ENCODE measurements at regions not wholly inside any gene's neighbourhood (a gene's known extent, or its start where the extent isn't known, plus 50 kb on each side); places are given as distances from the start of the nearest gene placed in this dataset.
A peak's percentile ranks its signal among the peaks of the same experiment; 100 is the strongest.

DNA sequence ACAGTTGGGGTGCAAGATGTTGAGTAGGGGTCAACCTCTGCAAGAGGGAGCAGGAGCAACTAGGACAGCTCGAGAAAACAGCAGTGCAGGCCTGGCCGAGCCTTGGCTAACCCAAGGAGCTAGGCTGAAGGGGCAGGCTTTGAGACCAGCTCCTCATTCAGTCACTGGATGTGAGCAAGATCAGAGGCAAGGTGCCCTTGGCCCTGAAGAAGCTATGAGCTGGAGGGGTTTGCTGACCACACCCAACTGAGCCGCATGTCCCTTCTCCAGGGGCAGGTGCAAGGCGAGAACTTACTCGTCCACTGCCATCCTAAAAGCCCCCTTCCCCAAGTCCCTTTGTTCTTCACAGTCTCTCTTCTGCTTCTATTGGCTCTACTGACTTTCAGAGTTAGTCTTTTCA is 126.1 kb upstream of the UBL3 start:
- Histone ChIP-seq H3K9me3 (no peaks in the 10 kb centered on the region), H3K36me3 (replicated peaks in 1 of 2; ENCODE audit: control insufficient read depth in 1 of 2, insufficient read depth in 2 of 2, low read length in 1 of 2) (no peaks in the 10 kb centered on the region), H3K27me3 (ENCODE audit: insufficient read depth) (no peaks in the 10 kb centered on the region), H2AFZ (ENCODE audit: low read depth) (no peak overlapping the region), H3F3A (replicated peaks; ENCODE audit: insufficient read depth) (no peaks in the 10 kb centered on the region), H3K9me2 (no peaks in the 10 kb centered on the region), H3K79me2 (ENCODE audit: insufficient read depth) (no peaks in the 10 kb centered on the region), H3K4me3 (ENCODE audit: low read depth in 2 of 2, low read length in 1 of 2) (no peak overlapping the region), H4K20me1 (ENCODE audit: insufficient read depth) (no peaks in the 10 kb centered on the region), H3K4me1 (ENCODE audit: control insufficient read depth in 1 of 2, insufficient read depth in 2 of 2, low read depth in 1 of 2, low read length in 1 of 2) (no peaks in the 10 kb centered on the region), H3K9ac (no peak overlapping the region), H3K4me2 (no peak overlapping the region), H3K27ac (ENCODE audit: low read depth in 2 of 2, low read length in 1 of 2) (no peak overlapping the region)
- WGBS (ENCODE audit: low lambda C conversion rate), result 85% methylated on average over 5 of the region's 5 CpGs
- TF ChIP-seq, protein P1, sequence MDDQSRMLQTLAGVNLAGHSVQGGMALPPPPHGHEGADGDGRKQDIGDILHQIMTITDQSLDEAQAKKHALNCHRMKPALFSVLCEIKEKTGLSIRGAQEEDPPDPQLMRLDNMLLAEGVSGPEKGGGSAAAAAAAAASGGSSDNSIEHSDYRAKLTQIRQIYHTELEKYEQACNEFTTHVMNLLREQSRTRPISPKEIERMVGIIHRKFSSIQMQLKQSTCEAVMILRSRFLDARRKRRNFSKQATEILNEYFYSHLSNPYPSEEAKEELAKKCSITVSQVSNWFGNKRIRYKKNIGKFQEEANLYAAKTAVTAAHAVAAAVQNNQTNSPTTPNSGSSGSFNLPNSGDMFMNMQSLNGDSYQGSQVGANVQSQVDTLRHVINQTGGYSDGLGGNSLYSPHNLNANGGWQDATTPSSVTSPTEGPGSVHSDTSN (IDR thresholded peaks at IDR 0.05), result no peak
- TF ChIP-seq MEF2A (IDR thresholded peaks at IDR 0.05; ENCODE audit: borderline replicate concordance, low read depth), result no peak
- DNase-seq, result no peak
- ChIA-PET POLR2A (no interaction called here), CTCF (interaction anchor here (0.7 kb wide), 1 partner anchor 34 kb away, joined by 4 read pairs; no protein-coding TSS in a partner anchor)

DNA sequence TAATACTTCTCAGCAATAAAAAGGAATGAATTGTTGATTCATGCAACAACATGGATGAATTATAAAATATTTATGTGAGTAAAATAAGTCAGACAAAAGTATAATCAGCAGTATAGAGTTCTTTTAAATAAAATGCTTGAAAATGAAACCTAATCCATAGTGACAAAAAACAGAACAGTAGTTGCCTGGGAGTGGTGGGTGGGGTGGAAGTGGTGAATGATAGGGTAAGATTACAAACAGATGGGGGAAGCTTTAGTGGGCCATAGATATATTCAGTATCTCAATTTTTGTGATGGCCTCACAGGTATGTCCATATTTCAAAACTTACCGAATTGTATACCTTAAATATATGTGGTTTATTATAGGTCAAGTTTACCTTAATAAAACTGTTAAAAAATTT is 124.9 kb upstream of the UBL3 start:
- ChIA-PET CTCF (no interaction called here), POLR2A (no interaction called here)
- Histone ChIP-seq H3K4me2 (no peak overlapping the region), H3K4me3 (ENCODE audit: low read depth in 2 of 2, low read length in 1 of 2) (no peak overlapping the region), H3K27ac (ENCODE audit: low read depth in 2 of 2, low read length in 1 of 2) (no peak overlapping the region), H3K9me3 (no peaks in the 10 kb centered on the region), H3K9me2 (no peaks in the 10 kb centered on the region), H3K27me3 (ENCODE audit: insufficient read depth) (no peaks in the 10 kb centered on the region), H3K36me3 (replicated peaks in 1 of 2; ENCODE audit: control insufficient read depth in 1 of 2, insufficient read depth in 2 of 2, low read length in 1 of 2) (no peaks in the 10 kb centered on the region), H3K9ac (no peak overlapping the region), H4K20me1 (ENCODE audit: insufficient read depth) (no peaks in the 10 kb centered on the region), H3K4me1 (ENCODE audit: control insufficient read depth in 1 of 2, insufficient read depth in 2 of 2, low read depth in 1 of 2, low read length in 1 of 2) (no peaks in the 10 kb centered on the region), H2AFZ (ENCODE audit: low read depth) (no peak overlapping the region), H3K79me2 (ENCODE audit: insufficient read depth) (no peaks in the 10 kb centered on the region), H3F3A (replicated peaks; ENCODE audit: insufficient read depth) (no peaks in the 10 kb centered on the region)
- no peak for DNase-seq
- TF ChIP-seq POLR2AphosphoS5 (IDR thresholded peaks at IDR 0.05; ENCODE audit: low read depth, low read length) (no peak), EP300 (IDR thresholded peaks at IDR 0.05; ENCODE audit: borderline replicate concordance in 1 of 2, low read depth in 1 of 2, low read length in 1 of 2) (no peak), EZH2phosphoT487 (IDR thresholded peaks at IDR 0.05; ENCODE audit: borderline replicate concordance, low read depth) (no peak), SMC3 (IDR thresholded peaks at IDR 0.05; ENCODE audit: low read depth, low read length) (no peak), TAF1 (IDR thresholded peaks at IDR 0.05; ENCODE audit: borderline replicate concordance, low read depth, low read length) (no peak), JUND (IDR thresholded peaks at IDR 0.05) (no peak)
- 70% methylated on average over 1 of the region's 1 CpG for WGBS (ENCODE audit: low lambda C conversion rate)

DNA sequence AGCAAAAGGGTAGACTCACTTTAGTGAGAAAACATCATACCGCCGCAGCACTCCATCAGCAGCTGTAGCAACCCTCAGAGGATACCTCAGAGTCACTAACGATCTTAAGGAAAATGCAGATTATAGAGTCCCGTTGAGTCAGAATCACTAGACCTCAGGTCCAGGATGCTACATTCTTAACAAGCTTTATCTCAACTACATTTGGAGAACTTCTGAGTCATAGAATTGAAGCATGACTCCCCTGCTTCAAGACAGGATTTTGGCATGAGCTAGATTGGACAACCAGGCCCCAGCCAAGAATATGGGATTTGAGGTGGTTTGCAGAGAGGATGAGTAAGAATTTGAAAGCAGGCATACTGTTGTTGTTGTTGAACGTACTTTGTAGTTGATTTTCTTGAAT is 118.9 kb upstream of the UBL3 start:
- H2AFZ ChIP-seq (ENCODE audit: low read depth), result no peak overlapping the region
- H3K4me1 ChIP-seq (ENCODE audit: control insufficient read depth in 1 of 2, insufficient read depth in 2 of 2, low read depth in 1 of 2, low read length in 1 of 2), result no peaks in the 10 kb centered on the region
- no peaks in the 10 kb centered on the region for H3K9me2 ChIP-seq
- 0 out of 2 replicates have a peak, but pooled peaks cover 6% of the 10 kb centered on the region for H3K9me3 ChIP-seq
- POLR2A ChIA-PET, result no interaction called here
- no peak overlapping the region for H3K27ac ChIP-seq (ENCODE audit: low read depth in 2 of 2, low read length in 1 of 2)
- H3K27me3 ChIP-seq (ENCODE audit: insufficient read depth), result no peaks in the 10 kb centered on the region
- TF ChIP-seq NFIC (IDR thresholded peaks at IDR 0.05; ENCODE audit: borderline replicate concordance) (peak; percentile 46), JUND (IDR thresholded peaks at IDR 0.05) (peak; percentile 16; the same call in 1 of the 2 replicates), EP300 (IDR thresholded peaks at IDR 0.05; ENCODE audit: borderline replicate concordance in 1 of 2, low read depth in 1 of 2, low read length in 1 of 2) (no peak), FOSL2 (IDR thresholded peaks at IDR 0.05; ENCODE audit: borderline replicate concordance, low read depth) (peak; percentile 40; the same call in 1 of the 2 replicates)
- TF ChIP-seq, protein P1 (IDR thresholded peaks at IDR 0.05), result peak; percentile 20; the same call in 1 of the 2 replicates
- H3F3A ChIP-seq (replicated peaks; ENCODE audit: insufficient read depth), result no peaks in the 10 kb centered on the region
- no peaks in the 10 kb centered on the region for H3K36me3 ChIP-seq (replicated peaks in 1 of 2; ENCODE audit: control insufficient read depth in 1 of 2, insufficient read depth in 2 of 2, low read length in 1 of 2)
- CTCF ChIA-PET, result no interaction called here
- H3K9ac ChIP-seq, result no peak overlapping the region
- no peak for DNase-seq
- no peak overlapping the region for H3K4me2 ChIP-seq
- H3K4me3 ChIP-seq (ENCODE audit: low read depth in 2 of 2, low read length in 1 of 2), result no peak overlapping the region
- 60% methylated on average over 5 of the region's 5 CpGs for WGBS (ENCODE audit: low lambda C conversion rate)
- no peaks in the 10 kb centered on the region for H4K20me1 ChIP-seq (ENCODE audit: insufficient read depth)
- no peaks in the 10 kb centered on the region for H3K79me2 ChIP-seq (ENCODE audit: insufficient read depth)

All from SK-N-SH (cell line).